ENCODE measurements at regions not wholly inside any gene's neighbourhood (a gene's known extent, or its start where the extent isn't known, plus 50 kb on each side); places are given as distances from the start of the nearest gene placed in this dataset.

DNA sequence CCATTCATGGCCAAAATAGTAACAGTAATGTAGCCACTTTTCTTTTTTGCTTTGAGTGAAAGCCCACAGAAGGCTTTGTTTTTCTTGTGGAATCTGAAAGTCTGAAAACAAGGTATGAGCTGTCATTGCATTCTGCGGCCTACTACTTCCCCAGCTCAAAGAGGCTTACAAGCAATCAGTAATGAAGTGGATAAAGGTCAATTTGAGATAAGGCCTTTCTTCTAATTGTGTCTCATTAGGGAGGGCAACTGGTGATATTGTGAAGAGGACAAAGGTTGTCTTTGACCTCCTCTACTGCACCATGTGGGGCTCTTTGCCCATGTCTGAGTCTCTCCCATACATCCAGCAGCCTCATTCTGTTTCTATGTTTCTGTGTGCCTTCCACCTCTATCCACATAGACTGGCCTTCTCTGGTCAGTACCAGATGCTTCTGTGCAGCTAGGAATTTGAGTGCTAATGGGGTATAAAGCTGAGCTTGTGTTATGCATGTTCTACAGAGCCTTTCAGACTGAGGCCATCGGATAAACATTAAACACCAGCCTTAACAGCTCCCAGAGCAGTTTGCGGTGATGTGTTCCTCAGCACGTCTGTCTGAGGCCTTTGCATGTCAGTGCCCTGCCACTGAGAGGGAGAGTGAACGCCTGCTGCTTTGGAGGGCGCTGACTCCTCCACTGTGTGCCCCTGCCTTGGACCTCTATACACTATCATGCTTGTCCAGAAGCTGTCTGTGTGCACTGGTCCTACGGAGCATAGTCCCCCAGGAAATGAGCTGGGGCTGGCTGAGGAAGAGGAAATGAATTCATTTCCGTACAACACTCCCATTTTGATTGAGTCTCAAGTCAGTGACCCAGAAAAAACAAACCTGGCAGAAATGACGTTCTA lies 80.2 kb downstream of the SH2D1A start:
- DNase-seq (ENCODE audit: insufficient read length, low spot score, missing footprints): no peak
- Histone ChIP-seq H3K79me2 (ENCODE audit: insufficient read depth, low read length) (no peaks in the 10 kb centered on the region), H4K20me1 (ENCODE audit: insufficient read depth, low read length) (no peaks in the 10 kb centered on the region), H3K9me3 (ENCODE audit: low read depth, low read length) (no peaks in the 10 kb centered on the region), H3K4me3 (ENCODE audit: insufficient read depth, low read length) (no peak overlapping the region), H3K27me3 (ENCODE audit: insufficient read depth, low read length) (no peaks in the 10 kb centered on the region), H3K27ac (ENCODE audit: low read depth, low read length) (no peak overlapping the region), H2AFZ (ENCODE audit: low read length) (no peak overlapping the region), H3K4me1 (ENCODE audit: insufficient read depth, low read length) (no peaks in the 10 kb centered on the region), H3K4me2 (ENCODE audit: insufficient read depth, low read length) (no peak overlapping the region), H3K36me3 (ENCODE audit: insufficient read depth, low read length) (no peaks in the 10 kb centered on the region)
- TF ChIP-seq, protein P1, sequence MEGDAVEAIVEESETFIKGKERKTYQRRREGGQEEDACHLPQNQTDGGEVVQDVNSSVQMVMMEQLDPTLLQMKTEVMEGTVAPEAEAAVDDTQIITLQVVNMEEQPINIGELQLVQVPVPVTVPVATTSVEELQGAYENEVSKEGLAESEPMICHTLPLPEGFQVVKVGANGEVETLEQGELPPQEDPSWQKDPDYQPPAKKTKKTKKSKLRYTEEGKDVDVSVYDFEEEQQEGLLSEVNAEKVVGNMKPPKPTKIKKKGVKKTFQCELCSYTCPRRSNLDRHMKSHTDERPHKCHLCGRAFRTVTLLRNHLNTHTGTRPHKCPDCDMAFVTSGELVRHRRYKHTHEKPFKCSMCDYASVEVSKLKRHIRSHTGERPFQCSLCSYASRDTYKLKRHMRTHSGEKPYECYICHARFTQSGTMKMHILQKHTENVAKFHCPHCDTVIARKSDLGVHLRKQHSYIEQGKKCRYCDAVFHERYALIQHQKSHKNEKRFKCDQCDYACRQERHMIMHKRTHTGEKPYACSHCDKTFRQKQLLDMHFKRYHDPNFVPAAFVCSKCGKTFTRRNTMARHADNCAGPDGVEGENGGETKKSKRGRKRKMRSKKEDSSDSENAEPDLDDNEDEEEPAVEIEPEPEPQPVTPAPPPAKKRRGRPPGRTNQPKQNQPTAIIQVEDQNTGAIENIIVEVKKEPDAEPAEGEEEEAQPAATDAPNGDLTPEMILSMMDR (IDR thresholded peaks at IDR 0.05; ENCODE audit: extremely low read depth, low read depth, low read length): no peak

DNA sequence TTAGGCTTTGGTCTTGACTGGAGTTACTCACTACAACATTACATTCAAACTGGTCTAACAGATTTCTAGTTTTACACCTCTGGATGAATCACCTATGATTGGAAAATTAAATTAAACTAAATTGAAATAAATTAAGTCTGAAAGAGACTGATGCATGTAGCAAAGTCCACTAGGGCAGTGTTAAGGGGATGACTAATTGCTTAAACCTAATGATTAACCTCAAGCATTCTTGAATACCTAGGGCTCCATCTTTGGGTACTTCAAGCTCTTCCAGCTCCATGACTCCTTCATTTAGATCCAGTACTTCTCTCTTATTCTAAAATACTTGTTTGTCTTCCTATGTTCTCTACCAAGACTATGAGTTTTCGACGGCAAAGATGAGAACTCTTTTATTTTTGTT lies 86.8 kb downstream of the SH2D1A start:
- no peaks in the 10 kb centered on the region for H4K20me1 ChIP-seq (ENCODE audit: insufficient read depth, low read length)
- no peaks in the 10 kb centered on the region for H3K27me3 ChIP-seq (ENCODE audit: insufficient read depth, low read length)
- no peaks in the 10 kb centered on the region for H3K9me3 ChIP-seq (ENCODE audit: low read depth, low read length)
- DNase-seq (ENCODE audit: insufficient read length, low spot score, missing footprints): no peak
- H3K4me1 ChIP-seq (ENCODE audit: insufficient read depth, low read length): no peaks in the 10 kb centered on the region
- no peaks in the 10 kb centered on the region for H3K36me3 ChIP-seq (ENCODE audit: insufficient read depth, low read length)
- no peaks in the 10 kb centered on the region for H3K79me2 ChIP-seq (ENCODE audit: insufficient read depth, low read length)
- no peak overlapping the region for H3K4me3 ChIP-seq (ENCODE audit: insufficient read depth, low read length)
- TF ChIP-seq, protein P1 (IDR thresholded peaks at IDR 0.05; ENCODE audit: extremely low read depth, low read depth, low read length): no peak
- H2AFZ ChIP-seq (ENCODE audit: low read length): no peak overlapping the region
- no peak overlapping the region for H3K4me2 ChIP-seq (ENCODE audit: insufficient read depth, low read length)
- H3K27ac ChIP-seq (ENCODE audit: low read depth, low read length): no peak overlapping the region

DNA sequence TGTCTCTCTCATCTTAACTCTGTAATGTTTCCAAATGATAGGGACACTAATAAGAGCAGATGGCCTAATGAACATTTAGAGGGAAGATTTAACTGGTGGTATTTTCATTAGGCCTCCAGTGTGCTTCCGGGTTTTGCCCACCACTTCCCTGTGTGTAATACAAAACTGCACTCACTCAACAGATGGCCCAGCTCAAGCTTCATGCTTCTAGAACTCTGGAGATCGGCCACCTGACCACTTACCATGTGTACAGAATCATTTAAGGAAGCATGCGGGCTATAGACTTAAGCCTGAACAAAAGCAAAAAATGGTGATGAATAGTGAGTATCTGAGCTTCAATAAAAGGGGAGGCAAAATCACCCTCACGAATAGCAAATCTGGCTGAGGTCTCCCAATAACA lies 89.3 kb downstream of the SH2D1A start:
- Histone ChIP-seq H3K4me2 (ENCODE audit: insufficient read depth, low read length) (no peak overlapping the region), H3K9me3 (ENCODE audit: low read depth, low read length) (no peaks in the 10 kb centered on the region), H3K36me3 (ENCODE audit: insufficient read depth, low read length) (no peaks in the 10 kb centered on the region), H2AFZ (ENCODE audit: low read length) (no peak overlapping the region), H3K27me3 (ENCODE audit: insufficient read depth, low read length) (no peaks in the 10 kb centered on the region), H3K79me2 (ENCODE audit: insufficient read depth, low read length) (no peaks in the 10 kb centered on the region), H3K4me3 (ENCODE audit: insufficient read depth, low read length) (no peak overlapping the region), H4K20me1 (ENCODE audit: insufficient read depth, low read length) (no peaks in the 10 kb centered on the region), H3K4me1 (ENCODE audit: insufficient read depth, low read length) (no peaks in the 10 kb centered on the region), H3K27ac (ENCODE audit: low read depth, low read length) (no peak overlapping the region)
- TF ChIP-seq, protein P1 (IDR thresholded peaks at IDR 0.05; ENCODE audit: extremely low read depth, low read depth, low read length): no peak
- DNase-seq (ENCODE audit: insufficient read length, low spot score, missing footprints): no peak

DNA sequence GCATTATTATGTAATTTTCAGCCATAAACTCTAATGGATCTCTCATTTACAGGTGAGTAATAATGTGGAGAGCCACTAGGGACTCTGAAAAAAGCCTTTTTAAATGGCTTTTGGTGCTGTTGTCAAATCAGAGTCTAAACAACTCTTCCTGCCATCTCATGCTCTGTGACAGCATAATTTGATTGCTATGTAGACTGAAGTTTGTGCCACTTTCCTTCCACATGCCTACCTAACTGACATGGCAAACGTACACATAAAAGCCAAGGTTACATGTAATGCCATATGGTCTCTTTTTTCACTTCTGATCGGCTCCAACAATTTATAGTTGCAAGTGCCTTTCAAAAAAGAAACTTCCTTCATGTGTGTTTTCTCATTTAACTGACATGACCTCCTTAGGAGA lies 94.3 kb downstream of the SH2D1A start:
- Histone ChIP-seq H3K79me2 (ENCODE audit: insufficient read depth, low read length) (no peaks in the 10 kb centered on the region), H3K36me3 (ENCODE audit: insufficient read depth, low read length) (no peaks in the 10 kb centered on the region), H3K27ac (ENCODE audit: low read depth, low read length) (no peak overlapping the region), H3K4me2 (ENCODE audit: insufficient read depth, low read length) (no peak overlapping the region), H3K27me3 (ENCODE audit: insufficient read depth, low read length) (no peaks in the 10 kb centered on the region), H4K20me1 (ENCODE audit: insufficient read depth, low read length) (no peaks in the 10 kb centered on the region), H3K4me1 (ENCODE audit: insufficient read depth, low read length) (no peaks in the 10 kb centered on the region), H3K9me3 (ENCODE audit: low read depth, low read length) (no peaks in the 10 kb centered on the region), H2AFZ (ENCODE audit: low read length) (no peak overlapping the region), H3K4me3 (ENCODE audit: insufficient read depth, low read length) (no peak overlapping the region)
- no peak for DNase-seq (ENCODE audit: insufficient read length, low spot score, missing footprints)
- TF ChIP-seq, protein P1 (IDR thresholded peaks at IDR 0.05; ENCODE audit: extremely low read depth, low read depth, low read length): no peak

Measured in osteoblast (primary cell).